ENCODE measurements at regions not wholly inside any gene's neighbourhood (a gene's known extent, or its start where the extent isn't known, plus 50 kb on each side); places are given as distances from the start of the nearest gene placed in this dataset.

DNA sequence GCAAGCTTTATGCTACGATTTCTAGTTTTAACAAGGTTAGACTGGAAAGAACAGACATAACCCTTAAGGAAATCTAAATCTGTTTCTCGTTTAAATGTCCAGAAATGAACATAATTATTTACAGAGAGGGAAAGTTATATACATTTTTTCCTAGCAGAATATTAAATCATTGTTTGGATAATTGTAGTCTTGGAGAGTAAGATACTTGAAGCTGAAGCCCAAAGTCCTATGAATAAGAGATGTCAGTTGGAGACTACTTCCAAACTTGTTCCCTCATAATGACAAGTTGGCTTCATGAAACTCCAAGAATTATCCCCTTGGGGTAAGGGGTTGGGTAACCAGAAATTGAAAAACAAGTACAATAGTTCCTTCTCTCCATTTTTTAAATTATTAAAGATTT, 911.1 kb upstream of the MAN1A1 start:
- TF ChIP-seq, protein P1, sequence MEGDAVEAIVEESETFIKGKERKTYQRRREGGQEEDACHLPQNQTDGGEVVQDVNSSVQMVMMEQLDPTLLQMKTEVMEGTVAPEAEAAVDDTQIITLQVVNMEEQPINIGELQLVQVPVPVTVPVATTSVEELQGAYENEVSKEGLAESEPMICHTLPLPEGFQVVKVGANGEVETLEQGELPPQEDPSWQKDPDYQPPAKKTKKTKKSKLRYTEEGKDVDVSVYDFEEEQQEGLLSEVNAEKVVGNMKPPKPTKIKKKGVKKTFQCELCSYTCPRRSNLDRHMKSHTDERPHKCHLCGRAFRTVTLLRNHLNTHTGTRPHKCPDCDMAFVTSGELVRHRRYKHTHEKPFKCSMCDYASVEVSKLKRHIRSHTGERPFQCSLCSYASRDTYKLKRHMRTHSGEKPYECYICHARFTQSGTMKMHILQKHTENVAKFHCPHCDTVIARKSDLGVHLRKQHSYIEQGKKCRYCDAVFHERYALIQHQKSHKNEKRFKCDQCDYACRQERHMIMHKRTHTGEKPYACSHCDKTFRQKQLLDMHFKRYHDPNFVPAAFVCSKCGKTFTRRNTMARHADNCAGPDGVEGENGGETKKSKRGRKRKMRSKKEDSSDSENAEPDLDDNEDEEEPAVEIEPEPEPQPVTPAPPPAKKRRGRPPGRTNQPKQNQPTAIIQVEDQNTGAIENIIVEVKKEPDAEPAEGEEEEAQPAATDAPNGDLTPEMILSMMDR (IDR thresholded peaks at IDR 0.05), result no peak
- no peak for TF ChIP-seq POLR2A (IDR thresholded peaks at IDR 0.05)

Measured in heart left ventricle (tissue), 13 donors.